GM21576 (cell line): ENCODE measurements at regions not wholly inside any gene's neighbourhood (a gene's known extent, or its start where the extent isn't known, plus 50 kb on each side); places are given as distances from the start of the nearest gene placed in this dataset.

Experiments used
- ATAC-seq: cut with Tn5 transposase; IDR thresholded peaks from one replicate; pipeline ENCODE4 v1.9.1; 2021; ENCODE audit warnings: mild to moderate bottlenecking, moderate library complexity; ENCODE audit not compliant: unreplicated experiment

GRCh38 chr7:46900312-46901263, 681.3 kb downstream of the TNS3 start:
- no peak for ATAC-seq

- no peak for ATAC-seq
Observed at GRCh38 chr7:46897381-46897780, 684.5 kb downstream of the TNS3 start.

- ATAC-seq: no peak
Observed at GRCh38 chr7:46886669-46887374, 695.1 kb downstream of the TNS3 start.

GRCh38 chr7:46885167-46885566, 696.7 kb downstream of the TNS3 start:
- ATAC-seq: no peak

- ATAC-seq: no peak
Observed at GRCh38 chr7:46881507-46882127, 700.3 kb downstream of the TNS3 start.

- ATAC-seq: no peak
Observed at GRCh38 chr7:46880508-46881196, 701.3 kb downstream of the TNS3 start.

- ATAC-seq: no peak
Observed at GRCh38 chr7:46879783-46880182, 702.1 kb downstream of the TNS3 start.

- ATAC-seq: no peak
Observed at GRCh38 chr7:46871516-46871915, 710.4 kb downstream of the TNS3 start.

GRCh38 chr7:46864716-46865115, 717.2 kb downstream of the TNS3 start:
- ATAC-seq: no peak

- ATAC-seq: no peak
Observed at GRCh38 chr7:46859963-46860475, 721.9 kb downstream of the TNS3 start.

GRCh38 chr7:46855851-46856250, 726.1 kb downstream of the TNS3 start:
- no peak for ATAC-seq

GRCh38 chr7:46854958-46855473, 726.9 kb downstream of the TNS3 start:
- no peak for ATAC-seq

- no peak for ATAC-seq
Observed at GRCh38 chr7:46853451-46853850, 728.5 kb downstream of the TNS3 start.

- no peak for ATAC-seq
Observed at GRCh38 chr7:46852795-46853194, 729.1 kb downstream of the TNS3 start.

- ATAC-seq: no peak
Observed at GRCh38 chr7:46850563-46851330, 731.2 kb downstream of the TNS3 start.

- ATAC-seq: no peak
Observed at GRCh38 chr7:46848944-46849343, 733.0 kb downstream of the TNS3 start.

GRCh38 chr7:46848311-46848710, 733.6 kb downstream of the TNS3 start:
- no peak for ATAC-seq

- ATAC-seq: no peak
Observed at GRCh38 chr7:46847126-46847525, 734.8 kb downstream of the TNS3 start.

GRCh38 chr7:46844486-46844885, 737.4 kb downstream of the TNS3 start:
- ATAC-seq: no peak

GRCh38 chr7:46841248-46841647, 740.7 kb downstream of the TNS3 start:
- ATAC-seq: no peak
